ENCODE measurements at regions not wholly inside any gene's neighbourhood (a gene's known extent, or its start where the extent isn't known, plus 50 kb on each side); places are given as distances from the start of the nearest gene placed in this dataset.
A peak's percentile ranks its signal among the peaks of the same experiment; 100 is the strongest.

DNA sequence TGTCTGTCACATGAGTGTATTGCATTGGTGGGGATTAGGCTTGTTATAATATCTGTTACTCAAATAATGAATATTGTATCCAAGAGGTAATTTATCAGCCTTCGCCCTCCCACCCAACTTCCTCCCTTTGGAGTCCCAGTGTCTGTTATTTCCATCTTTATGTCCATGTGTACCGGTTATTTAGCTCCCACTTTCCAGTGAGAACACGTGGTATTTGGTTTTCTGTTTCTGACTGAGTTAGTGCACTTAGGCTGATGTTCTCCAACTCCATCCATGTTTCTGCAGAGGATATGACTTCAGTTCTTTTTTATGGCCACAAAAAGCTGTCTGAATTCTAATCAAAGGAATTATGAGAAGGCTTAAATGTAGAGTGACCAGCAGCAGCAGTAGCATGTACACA lies 104.0 kb upstream of the ARHGAP28 start:
- H3K4me3 ChIP-seq (ENCODE audit: extremely low read depth, insufficient read depth, low read length, poor library complexity, severe bottlenecking) = no peak overlapping the region
- H3K9me3 ChIP-seq (ENCODE audit: control insufficient read depth, low read length) = no peaks in the 10 kb centered on the region
- no peaks in the 10 kb centered on the region for H3K36me3 ChIP-seq (ENCODE audit: control insufficient read depth, insufficient read depth, low read length)
- H3K4me1 ChIP-seq (ENCODE audit: control insufficient read depth, insufficient read depth, low read length, poor library complexity, severe bottlenecking) = no peaks in the 10 kb centered on the region
- no peak overlapping the region for H3K27ac ChIP-seq (ENCODE audit: low read depth, low read length, severe bottlenecking)
- 100% methylated on average over 1 of the region's 3 CpGs; no CpG with 5 or more reads in 1 of the 2 experiments for WGBS, 2 experiments (ENCODE audit: insufficient coverage in 2 of 2)

DNA sequence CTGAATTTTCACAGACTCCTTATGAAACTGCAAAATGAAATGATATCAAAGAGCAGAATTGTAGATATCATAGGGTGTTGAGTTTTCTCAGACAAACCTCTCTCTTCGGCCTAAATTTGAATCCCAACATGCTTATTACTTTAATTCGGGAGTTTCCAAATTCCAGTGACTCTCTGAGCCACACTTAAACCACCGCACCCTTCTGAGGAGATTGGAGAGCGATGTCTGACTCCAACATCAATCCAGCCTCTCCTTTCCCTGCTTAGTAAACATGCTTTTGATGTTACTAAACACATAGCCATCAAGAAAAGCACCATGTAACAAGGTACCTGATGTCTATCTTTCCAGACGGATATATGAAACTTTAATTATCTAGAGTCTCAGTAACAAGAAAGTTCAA lies 103.1 kb upstream of the ARHGAP28 start:
- Histone ChIP-seq H3K27ac (ENCODE audit: low read depth, low read length, severe bottlenecking) (no peak overlapping the region), H3K9me3 (ENCODE audit: control insufficient read depth, low read length) (no peaks in the 10 kb centered on the region), H3K36me3 (ENCODE audit: control insufficient read depth, insufficient read depth, low read length) (no peaks in the 10 kb centered on the region), H3K4me1 (ENCODE audit: control insufficient read depth, insufficient read depth, low read length, poor library complexity, severe bottlenecking) (no peaks in the 10 kb centered on the region), H3K4me3 (ENCODE audit: extremely low read depth, insufficient read depth, low read length, poor library complexity, severe bottlenecking) (no peak overlapping the region)
- 86 to 100% methylated on average over 2 to 4 of the region's 5 CpGs for WGBS, 2 experiments (ENCODE audit: insufficient coverage in 2 of 2)

DNA sequence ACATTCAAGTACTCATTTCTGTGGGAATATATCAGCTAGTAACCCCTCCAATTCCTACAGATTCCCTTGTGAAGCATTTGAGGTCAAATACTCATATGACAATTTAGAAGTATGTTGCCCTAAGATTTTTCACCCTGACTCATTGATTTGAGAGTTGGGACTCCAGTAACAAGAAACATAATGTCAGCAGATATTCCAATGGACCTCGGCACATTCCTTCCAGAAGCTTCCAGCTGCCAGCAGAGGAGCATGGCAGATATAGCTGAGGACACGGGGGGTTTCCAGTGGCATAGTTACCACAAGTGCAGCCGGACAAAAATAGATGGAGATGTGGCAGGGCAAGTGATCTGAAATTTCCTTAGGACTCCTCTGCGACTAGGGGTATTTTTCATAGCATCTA lies 101.9 kb upstream of the ARHGAP28 start:
- no peaks in the 10 kb centered on the region for H3K36me3 ChIP-seq (ENCODE audit: control insufficient read depth, insufficient read depth, low read length)
- no peaks in the 10 kb centered on the region for H3K4me1 ChIP-seq (ENCODE audit: control insufficient read depth, insufficient read depth, low read length, poor library complexity, severe bottlenecking)
- H3K4me3 ChIP-seq (ENCODE audit: extremely low read depth, insufficient read depth, low read length, poor library complexity, severe bottlenecking) = no peak overlapping the region
- WGBS, 2 experiments (ENCODE audit: insufficient coverage in 2 of 2) = 95 to 97% methylated on average over 3 to 4 of the region's 4 CpGs
- H3K27ac ChIP-seq (ENCODE audit: low read depth, low read length, severe bottlenecking) = no peak overlapping the region
- no peaks in the 10 kb centered on the region for H3K9me3 ChIP-seq (ENCODE audit: control insufficient read depth, low read length)

DNA sequence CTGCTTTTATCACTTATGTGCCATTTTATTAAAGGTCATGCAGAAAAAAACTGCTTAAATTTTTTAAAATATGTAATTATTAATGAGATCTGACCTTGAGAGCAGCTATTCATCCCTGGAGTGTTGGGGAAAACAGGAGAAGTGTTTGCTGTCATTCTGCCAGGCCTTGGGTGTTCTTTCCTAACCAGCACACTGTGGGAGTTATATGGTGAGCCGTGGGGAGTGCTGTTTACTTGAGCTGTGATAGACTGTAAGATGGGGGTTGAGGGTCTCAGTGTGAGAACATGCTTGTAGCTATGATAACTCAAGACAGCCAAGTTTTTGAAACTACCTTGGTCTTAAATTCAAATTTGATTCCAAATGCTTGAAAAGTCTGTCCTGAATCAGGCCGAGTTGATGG lies 101.3 kb upstream of the ARHGAP28 start:
- Histone ChIP-seq H3K4me3 (ENCODE audit: extremely low read depth, insufficient read depth, low read length, poor library complexity, severe bottlenecking) (no peak overlapping the region), H3K36me3 (ENCODE audit: control insufficient read depth, insufficient read depth, low read length) (no peaks in the 10 kb centered on the region), H3K4me1 (ENCODE audit: control insufficient read depth, insufficient read depth, low read length, poor library complexity, severe bottlenecking) (no peaks in the 10 kb centered on the region), H3K9me3 (ENCODE audit: control insufficient read depth, low read length) (no peaks in the 10 kb centered on the region), H3K27ac (ENCODE audit: low read depth, low read length, severe bottlenecking) (no peak overlapping the region)
- WGBS, 2 experiments (ENCODE audit: insufficient coverage in 2 of 2) = no CpG with 5 or more reads among the region's 2 CpGs

DNA sequence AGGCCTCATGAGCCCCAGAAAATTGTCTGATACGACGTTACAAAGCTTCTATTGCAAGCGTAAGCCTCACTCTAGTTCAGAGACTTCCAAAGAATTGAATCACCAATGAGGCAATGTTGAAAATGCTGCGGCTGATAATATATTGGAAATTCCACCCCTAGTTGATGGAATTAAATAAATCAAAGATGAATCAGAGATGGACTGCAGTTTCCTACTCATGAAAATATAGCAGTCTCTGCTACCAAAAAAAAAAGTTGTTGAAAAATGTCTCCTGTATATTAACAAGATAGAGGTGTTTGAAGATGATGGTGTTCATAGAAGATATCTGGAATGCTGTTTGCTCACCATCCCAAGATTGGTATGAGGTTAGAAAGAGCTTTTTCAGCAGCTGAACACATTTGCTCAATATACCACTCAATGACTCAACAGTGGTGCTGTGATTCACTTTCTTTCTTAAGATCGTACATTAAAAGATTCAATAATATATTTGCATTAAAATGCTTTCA lies 99.8 kb upstream of the ARHGAP28 start:
- WGBS, 2 experiments (ENCODE audit: insufficient coverage in 2 of 2) = 80 to 100% methylated on average over 1 to 3 of the region's 5 CpGs
- H3K4me1 ChIP-seq (ENCODE audit: control insufficient read depth, insufficient read depth, low read length, poor library complexity, severe bottlenecking) = no peaks in the 10 kb centered on the region
- no peaks in the 10 kb centered on the region for H3K36me3 ChIP-seq (ENCODE audit: control insufficient read depth, insufficient read depth, low read length)
- H3K4me3 ChIP-seq (ENCODE audit: extremely low read depth, insufficient read depth, low read length, poor library complexity, severe bottlenecking) = no peak overlapping the region
- H3K9me3 ChIP-seq (ENCODE audit: control insufficient read depth, low read length) = no peaks in the 10 kb centered on the region
- no peak overlapping the region for H3K27ac ChIP-seq (ENCODE audit: low read depth, low read length, severe bottlenecking)

DNA sequence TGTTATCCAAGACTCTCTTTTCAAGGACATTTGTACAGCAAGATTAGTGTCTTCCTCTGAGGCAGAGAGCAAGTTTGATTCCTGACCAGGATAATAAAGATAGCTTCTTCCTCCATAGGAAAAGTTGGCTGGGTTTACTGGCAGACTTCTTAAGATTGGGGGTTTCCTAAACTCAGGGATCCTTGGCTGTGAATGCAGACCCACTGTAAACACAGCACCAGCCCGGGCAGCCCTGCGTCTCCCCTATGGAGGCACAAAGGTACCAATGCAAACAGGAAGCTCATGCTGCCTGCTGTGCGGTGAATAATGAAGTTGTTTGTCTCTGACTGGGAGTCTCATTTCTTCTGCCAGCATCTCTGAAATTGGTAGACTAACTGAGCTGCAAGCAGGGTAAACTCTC lies 96.2 kb upstream of the ARHGAP28 start:
- WGBS, 2 experiments (ENCODE audit: insufficient coverage in 2 of 2) = 10 to 20% methylated on average over 3 of the region's 3 CpGs
- no peaks in the 10 kb centered on the region for H3K4me1 ChIP-seq (ENCODE audit: control insufficient read depth, insufficient read depth, low read length, poor library complexity, severe bottlenecking)
- H3K36me3 ChIP-seq (ENCODE audit: control insufficient read depth, insufficient read depth, low read length) = no peaks in the 10 kb centered on the region
- no peak overlapping the region for H3K27ac ChIP-seq (ENCODE audit: low read depth, low read length, severe bottlenecking)
- H3K4me3 ChIP-seq (ENCODE audit: extremely low read depth, insufficient read depth, low read length, poor library complexity, severe bottlenecking) = no peak overlapping the region
- no peaks in the 10 kb centered on the region for H3K9me3 ChIP-seq (ENCODE audit: control insufficient read depth, low read length)

DNA sequence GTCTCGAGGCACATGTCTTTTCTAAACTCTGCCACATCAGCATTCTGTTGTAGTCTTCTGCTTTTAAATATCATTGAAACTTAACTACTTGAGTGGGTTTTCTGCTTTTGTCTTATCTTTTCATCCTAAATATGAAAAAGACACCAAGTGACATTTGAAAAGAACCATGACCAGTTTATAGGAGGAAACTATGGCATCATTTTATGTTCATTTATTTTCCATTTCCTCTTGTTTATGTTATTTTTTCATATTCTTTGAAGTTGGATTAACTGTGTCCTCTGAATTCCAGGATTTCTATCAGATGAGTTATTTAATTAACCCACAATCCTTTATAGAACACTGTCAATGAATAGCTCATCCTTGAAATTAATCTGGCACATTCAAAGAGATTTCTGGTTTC lies 93.4 kb upstream of the ARHGAP28 start:
- no peaks in the 10 kb centered on the region for H3K4me1 ChIP-seq (ENCODE audit: control insufficient read depth, insufficient read depth, low read length, poor library complexity, severe bottlenecking)
- H3K27ac ChIP-seq (ENCODE audit: low read depth, low read length, severe bottlenecking) = no peak overlapping the region
- no peaks in the 10 kb centered on the region for H3K36me3 ChIP-seq (ENCODE audit: control insufficient read depth, insufficient read depth, low read length)
- no peak overlapping the region for H3K4me3 ChIP-seq (ENCODE audit: extremely low read depth, insufficient read depth, low read length, poor library complexity, severe bottlenecking)
- no peaks in the 10 kb centered on the region for H3K9me3 ChIP-seq (ENCODE audit: control insufficient read depth, low read length)
- no CpG with 5 or more reads among the region's 1 CpG for WGBS, 2 experiments (ENCODE audit: insufficient coverage in 2 of 2)

DNA sequence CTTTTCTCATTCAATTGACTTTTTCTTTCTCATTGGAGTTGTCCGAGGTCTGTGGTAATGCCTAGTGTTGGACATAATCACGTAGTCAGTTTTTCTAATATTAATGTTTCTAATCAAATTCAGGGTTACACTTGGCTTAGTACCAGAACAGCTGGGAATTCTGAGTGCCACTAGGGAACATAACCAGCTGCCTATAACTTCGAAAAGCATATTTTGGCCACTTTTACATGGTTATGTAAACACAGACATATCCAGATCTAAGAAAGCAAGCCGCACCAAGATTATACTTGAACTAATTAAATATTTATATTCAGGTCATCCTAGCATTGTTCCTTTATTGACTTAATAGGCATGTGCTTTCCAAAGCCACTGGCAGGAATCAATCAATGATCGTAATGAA lies 91.1 kb upstream of the ARHGAP28 start:
- Histone ChIP-seq H3K4me3 (ENCODE audit: extremely low read depth, insufficient read depth, low read length, poor library complexity, severe bottlenecking) (no peak overlapping the region), H3K9me3 (ENCODE audit: control insufficient read depth, low read length) (no peaks in the 10 kb centered on the region), H3K36me3 (ENCODE audit: control insufficient read depth, insufficient read depth, low read length) (no peaks in the 10 kb centered on the region), H3K27ac (ENCODE audit: low read depth, low read length, severe bottlenecking) (no peak overlapping the region), H3K4me1 (ENCODE audit: control insufficient read depth, insufficient read depth, low read length, poor library complexity, severe bottlenecking) (no peaks in the 10 kb centered on the region)
- WGBS, 2 experiments (ENCODE audit: insufficient coverage in 2 of 2) = 86 to 100% methylated on average over 1 to 3 of the region's 5 CpGs

DNA sequence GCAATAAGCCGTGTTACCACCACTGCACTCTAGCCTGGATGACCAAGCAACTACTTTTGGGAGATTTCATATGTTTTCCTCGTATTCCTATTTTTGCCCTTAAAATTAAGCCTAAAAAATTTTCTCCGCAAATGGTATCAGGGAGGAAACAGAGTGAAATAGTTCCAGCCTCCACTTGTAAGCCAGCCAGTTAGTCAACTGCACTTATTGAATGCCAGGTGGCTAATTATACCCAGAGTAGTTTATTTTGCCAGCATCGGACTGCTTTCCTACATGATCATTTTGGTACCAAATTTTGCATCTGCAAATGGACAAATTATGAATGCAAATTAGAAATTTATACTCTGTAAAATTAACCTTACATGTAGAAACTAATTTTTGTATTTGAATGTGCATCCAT lies 90.2 kb upstream of the ARHGAP28 start:
- no peak overlapping the region for H3K27ac ChIP-seq (ENCODE audit: low read depth, low read length, severe bottlenecking)
- WGBS, 2 experiments (ENCODE audit: insufficient coverage in 2 of 2) = 90 to 97% methylated on average over 3 to 4 of the region's 4 CpGs
- H3K9me3 ChIP-seq (ENCODE audit: control insufficient read depth, low read length) = no peaks in the 10 kb centered on the region
- H3K4me3 ChIP-seq (ENCODE audit: extremely low read depth, insufficient read depth, low read length, poor library complexity, severe bottlenecking) = no peak overlapping the region
- no peaks in the 10 kb centered on the region for H3K36me3 ChIP-seq (ENCODE audit: control insufficient read depth, insufficient read depth, low read length)
- no peaks in the 10 kb centered on the region for H3K4me1 ChIP-seq (ENCODE audit: control insufficient read depth, insufficient read depth, low read length, poor library complexity, severe bottlenecking)

DNA sequence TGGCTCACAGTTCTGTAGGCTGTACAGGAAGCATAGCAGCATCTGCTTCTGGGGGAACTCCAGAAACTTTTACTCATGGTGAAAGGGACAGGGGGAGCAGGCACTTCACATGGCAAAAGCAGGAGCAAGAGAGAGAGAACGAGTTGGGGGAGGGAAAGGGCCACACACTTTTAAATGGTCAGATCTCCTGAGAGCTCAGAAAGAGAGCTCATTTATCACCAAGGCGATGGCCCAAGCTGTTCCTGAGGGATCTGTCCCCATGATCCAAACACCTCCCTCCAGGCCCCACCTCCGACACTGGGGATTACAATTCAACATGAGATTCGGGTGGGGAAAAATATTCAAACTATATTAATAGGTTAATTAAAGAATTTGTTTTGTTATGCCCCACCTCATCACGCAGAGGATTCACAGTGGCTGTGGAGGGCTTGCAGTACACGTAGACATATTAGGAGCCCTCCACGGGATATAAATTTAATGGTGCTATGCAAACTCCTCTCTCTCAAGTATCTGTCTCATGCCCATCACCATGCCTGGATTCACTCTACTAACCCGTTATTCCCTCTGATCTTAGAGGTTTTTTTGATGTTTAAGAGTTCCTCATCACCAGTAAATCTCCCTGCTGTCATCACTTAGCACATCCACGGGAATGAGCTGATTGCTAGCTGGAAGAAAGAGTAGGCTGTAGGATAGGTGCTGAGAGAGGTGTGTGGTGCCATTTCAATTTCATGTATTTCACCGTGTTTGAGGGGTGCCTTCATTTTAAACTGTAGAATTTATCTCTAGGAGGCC lies 84.5 kb upstream of the ARHGAP28 start:
- 48 to 53% methylated on average over 2 to 4 of the region's 10 CpGs for WGBS, 2 experiments (ENCODE audit: insufficient coverage in 2 of 2)
- Histone ChIP-seq H3K9me3 (ENCODE audit: control insufficient read depth, low read length) (no peaks in the 10 kb centered on the region), H3K4me3 (ENCODE audit: extremely low read depth, insufficient read depth, low read length, poor library complexity, severe bottlenecking) (no peak overlapping the region), H3K4me1 (ENCODE audit: control insufficient read depth, insufficient read depth, low read length, poor library complexity, severe bottlenecking) (peaks cover 6% of the 10 kb centered on the region), H3K36me3 (ENCODE audit: control insufficient read depth, insufficient read depth, low read length) (no peaks in the 10 kb centered on the region), H3K27ac (ENCODE audit: low read depth, low read length, severe bottlenecking) (peak overlapping the region; percentile 31)

DNA sequence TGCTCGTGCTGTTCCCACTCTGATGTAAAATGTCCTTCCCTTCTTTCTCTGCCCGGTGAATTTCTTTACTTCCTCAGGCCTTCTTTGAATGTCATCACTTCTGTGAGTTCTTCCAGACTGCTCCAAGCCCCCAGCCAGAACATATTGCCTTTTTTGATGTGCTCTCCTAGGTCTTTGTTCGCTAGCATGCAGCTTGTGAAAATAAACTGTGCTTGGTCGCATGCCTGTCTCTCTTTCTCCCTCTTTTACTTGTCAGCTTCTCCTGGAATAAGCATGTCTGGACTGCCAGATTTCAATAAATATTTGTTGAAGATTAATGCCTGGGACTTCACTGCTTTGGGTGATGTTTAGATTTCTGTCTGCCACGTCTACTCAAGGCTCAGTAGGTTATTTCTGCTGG lies 82.7 kb upstream of the ARHGAP28 start:
- Histone ChIP-seq H3K36me3 (ENCODE audit: control insufficient read depth, insufficient read depth, low read length) (no peaks in the 10 kb centered on the region), H3K27ac (ENCODE audit: low read depth, low read length, severe bottlenecking) (peak overlapping the region; percentile 93), H3K4me1 (ENCODE audit: control insufficient read depth, insufficient read depth, low read length, poor library complexity, severe bottlenecking) (peaks cover 6% of the 10 kb centered on the region), H3K4me3 (ENCODE audit: extremely low read depth, insufficient read depth, low read length, poor library complexity, severe bottlenecking) (no peak overlapping the region), H3K9me3 (ENCODE audit: control insufficient read depth, low read length) (no peaks in the 10 kb centered on the region)
- WGBS, 2 experiments (ENCODE audit: insufficient coverage in 2 of 2) = 53 to 65% methylated on average over 3 to 4 of the region's 5 CpGs
